ENCODE measurements at regions not wholly inside any gene's neighbourhood (a gene's known extent, or its start where the extent isn't known, plus 50 kb on each side); places are given as distances from the start of the nearest gene placed in this dataset.

- Histone ChIP-seq H2AFZ (ENCODE audit: low read length) (no peak overlapping the region), H2BK20ac (ENCODE audit: low read depth, low read length, poor library complexity, severe bottlenecking) (no peak overlapping the region), H3K79me1 (ENCODE audit: insufficient read depth, low read depth, low read length, poor library complexity, severe bottlenecking) (no peaks in the 10 kb centered on the region), H3K56ac (ENCODE audit: insufficient read length, low read depth, low read length) (no peak overlapping the region), H2BK12ac (ENCODE audit: insufficient read length, low read depth, low read length) (no peak overlapping the region), H4K5ac (ENCODE audit: insufficient read length, low read depth, low read length) (no peak overlapping the region), H3K9ac (ENCODE audit: extremely low read depth, insufficient read length, low read length) (no peak overlapping the region), H3K79me2 (ENCODE audit: insufficient read depth, low read length) (no peaks in the 10 kb centered on the region), H2BK5ac (ENCODE audit: insufficient read length, low read length) (no peak overlapping the region), H3K4me1 (ENCODE audit: insufficient read depth, low read length) (peaks cover 3% of the 10 kb centered on the region; the same call in 1 of the 2 replicates), H2AK5ac (ENCODE audit: insufficient read length, low read length) (no peak overlapping the region), H3K4me2 (ENCODE audit: insufficient read depth, insufficient read length, low read length) (no peak overlapping the region), H3K14ac (ENCODE audit: insufficient read depth, low read length) (no peak overlapping the region), H2BK15ac (ENCODE audit: low read depth, low read length) (no peak overlapping the region), H3K18ac (ENCODE audit: insufficient read length, low read depth, low read length) (no peak overlapping the region), H3K4ac (ENCODE audit: low read depth, low read length) (no peak overlapping the region), H3T11ph (ENCODE audit: low read length) (no peak overlapping the region), H3K23ac (ENCODE audit: insufficient read length, low read depth, low read length) (no peak overlapping the region), H4K8ac (replicated peaks; ENCODE audit: insufficient read length, low read depth, low read length) (no peak overlapping the region), H3K9me3 (ENCODE audit: control insufficient read depth, low read depth, low read length) (no peaks in the 10 kb centered on the region), H2BK120ac (ENCODE audit: low read depth, low read length, poor library complexity, severe bottlenecking) (no peak overlapping the region), H4K20me1 (ENCODE audit: control insufficient read depth, insufficient read depth, insufficient read length) (no peaks in the 10 kb centered on the region), H3K23me2 (ENCODE audit: insufficient read length, low read depth, low read length, poor library complexity, severe bottlenecking) (no peaks in the 10 kb centered on the region), H4K91ac (ENCODE audit: insufficient read length, low read depth, low read length) (no peak overlapping the region), H3K27ac (ENCODE audit: insufficient read length, low read depth, low read length) (no peak overlapping the region), H3K27me3 (ENCODE audit: insufficient read depth, low read length) (no peaks in the 10 kb centered on the region)
- no peak overlapping the region for H3K4me3 Mint-ChIP-seq
- no CpG with 5 or more reads among the region's 4 CpGs for WGBS (ENCODE audit: extremely low coverage, insufficient read length, low lambda C conversion rate)
- H3K9me3 Mint-ChIP-seq: no peaks in the 10 kb centered on the region
- DNase-seq: no peak
- peaks cover 63% of the 10 kb centered on the region for H3K27me3 Mint-ChIP-seq (ENCODE audit: low read depth)
- H3K36me3 Mint-ChIP-seq (ENCODE audit: insufficient read depth in 1 of 3, low read depth in 3 of 3): no peaks in the 10 kb centered on the region
- no peak for TF ChIP-seq CTCF (conservative IDR thresholded peaks at IDR 0.05)
- no peak overlapping the region for H3K27ac Mint-ChIP-seq
- H3K4me1 Mint-ChIP-seq: peaks cover 0 to 8% of the 10 kb centered on the region in 2 experiments; a peak in 3 of 4 replicates
Observed at GRCh38 chr20:22414305-22414742, 170.0 kb downstream of the FOXA2 start.

All from H9 (cell line).